OCI-LY3 (cell line): ENCODE measurements at regions not wholly inside any gene's neighbourhood (a gene's known extent, or its start where the extent isn't known, plus 50 kb on each side); places are given as distances from the start of the nearest gene placed in this dataset.

Source experiments
- EZH2phosphoT487 ChIP-seq: fragments of 200-600 bp; shearing (Covaris generic); IDR thresholded peaks from 2 replicates; pipeline ENCODE4 v1.6.1; 2018; ENCODE audit warnings: antibody characterized with exemption, mixed run types, low read depth
- TF ChIP-seq, protein P1 (sequence below): fragments of 200-600, 300-600 bp; sonication (generic); IDR thresholded peaks from 2 replicates; pipeline ENCODE4 v1.5.1; 2014; ENCODE audit warnings: antibody characterized with exemption, low read length, low read depth

DNA sequence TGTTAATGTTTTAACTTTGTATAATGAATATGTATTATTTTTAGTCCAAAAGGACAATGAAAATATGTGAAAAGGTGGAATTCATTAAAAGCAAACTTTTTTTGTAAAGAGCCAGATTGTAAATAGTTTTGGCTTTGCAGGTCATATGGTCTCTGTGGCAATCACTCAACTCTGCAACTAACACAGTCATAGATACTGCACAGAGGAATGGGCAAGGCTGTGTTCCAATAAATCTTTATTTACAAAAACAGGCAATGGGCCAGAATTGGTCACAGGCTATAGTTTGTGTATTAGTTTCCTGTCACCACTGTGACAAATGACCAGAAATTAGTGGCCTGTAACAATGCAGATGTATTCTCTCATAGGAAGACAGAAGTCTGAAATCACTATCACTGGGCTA lies 125.4 kb upstream of the PTCH1 start:
- TF ChIP-seq, protein P1, sequence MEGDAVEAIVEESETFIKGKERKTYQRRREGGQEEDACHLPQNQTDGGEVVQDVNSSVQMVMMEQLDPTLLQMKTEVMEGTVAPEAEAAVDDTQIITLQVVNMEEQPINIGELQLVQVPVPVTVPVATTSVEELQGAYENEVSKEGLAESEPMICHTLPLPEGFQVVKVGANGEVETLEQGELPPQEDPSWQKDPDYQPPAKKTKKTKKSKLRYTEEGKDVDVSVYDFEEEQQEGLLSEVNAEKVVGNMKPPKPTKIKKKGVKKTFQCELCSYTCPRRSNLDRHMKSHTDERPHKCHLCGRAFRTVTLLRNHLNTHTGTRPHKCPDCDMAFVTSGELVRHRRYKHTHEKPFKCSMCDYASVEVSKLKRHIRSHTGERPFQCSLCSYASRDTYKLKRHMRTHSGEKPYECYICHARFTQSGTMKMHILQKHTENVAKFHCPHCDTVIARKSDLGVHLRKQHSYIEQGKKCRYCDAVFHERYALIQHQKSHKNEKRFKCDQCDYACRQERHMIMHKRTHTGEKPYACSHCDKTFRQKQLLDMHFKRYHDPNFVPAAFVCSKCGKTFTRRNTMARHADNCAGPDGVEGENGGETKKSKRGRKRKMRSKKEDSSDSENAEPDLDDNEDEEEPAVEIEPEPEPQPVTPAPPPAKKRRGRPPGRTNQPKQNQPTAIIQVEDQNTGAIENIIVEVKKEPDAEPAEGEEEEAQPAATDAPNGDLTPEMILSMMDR: no peak
- TF ChIP-seq EZH2phosphoT487: no peak
